HG03095 (cell line): ENCODE measurements at regions not wholly inside any gene's neighbourhood (a gene's known extent, or its start where the extent isn't known, plus 50 kb on each side); places are given as distances from the start of the nearest gene placed in this dataset.

Source experiments
- ATAC-seq: cut with Tn5 transposase; IDR thresholded peaks from one replicate; pipeline ENCODE4 v1.9.1; 2021; ENCODE audit warnings: moderate library complexity; ENCODE audit not compliant: unreplicated experiment

GRCh38 chr3:43892526-43892925, 201.8 kb downstream of the ABHD5 start:
- peak; percentile 57 for ATAC-seq

- no peak for ATAC-seq
Measured at GRCh38 chr3:43893727-43894126, 203.0 kb downstream of the ABHD5 start.

- no peak for ATAC-seq
Measured at GRCh38 chr3:43894176-43895049, 203.7 kb downstream of the ABHD5 start.

- ATAC-seq, result no peak
Measured at GRCh38 chr3:43895573-43895972, 204.8 kb downstream of the ABHD5 start.

- no peak for ATAC-seq
Measured at GRCh38 chr3:43902415-43902814, 211.7 kb downstream of the ABHD5 start.

GRCh38 chr3:43905157-43905556, 214.4 kb downstream of the ABHD5 start:
- ATAC-seq, result no peak

- peak; percentile 31 for ATAC-seq
Measured at GRCh38 chr3:43906849-43907507, 216.2 kb downstream of the ABHD5 start.

- peak; percentile 94 for ATAC-seq
Measured at GRCh38 chr3:43907508-43907858, 216.7 kb downstream of the ABHD5 start.

GRCh38 chr3:43908456-43908855, 217.7 kb downstream of the ABHD5 start:
- no peak for ATAC-seq

- no peak for ATAC-seq
Measured at GRCh38 chr3:43909149-43909548, 218.4 kb downstream of the ABHD5 start.

- ATAC-seq, result no peak
Measured at GRCh38 chr3:43910750-43911149, 220.0 kb downstream of the ABHD5 start.

- no peak for ATAC-seq
Measured at GRCh38 chr3:43913036-43913948, 222.6 kb downstream of the ABHD5 start.

GRCh38 chr3:43914269-43914668, 223.5 kb downstream of the ABHD5 start:
- ATAC-seq, result no peak

- ATAC-seq, result no peak
Measured at GRCh38 chr3:43915546-43915945, 224.8 kb downstream of the ABHD5 start.

GRCh38 chr3:43917361-43917760, 226.6 kb downstream of the ABHD5 start:
- no peak for ATAC-seq

- ATAC-seq, result no peak
Measured at GRCh38 chr3:43919029-43919428, 228.3 kb downstream of the ABHD5 start.

- ATAC-seq, result no peak
Measured at GRCh38 chr3:43921056-43921648, 230.4 kb downstream of the ABHD5 start.

- no peak for ATAC-seq
Measured at GRCh38 chr3:43922374-43922773, 231.6 kb downstream of the ABHD5 start.

- ATAC-seq, result no peak
Measured at GRCh38 chr3:43923104-43923882, 232.6 kb downstream of the ABHD5 start.

GRCh38 chr3:43926055-43926454, 235.3 kb downstream of the ABHD5 start:
- no peak for ATAC-seq
